ENCODE measurements at regions not wholly inside any gene's neighbourhood (a gene's known extent, or its start where the extent isn't known, plus 50 kb on each side); places are given as distances from the start of the nearest gene placed in this dataset.
"Not testable (repeated sequence)": the region's sequence is repeated elsewhere in the genome, so short reads cannot be mapped to it uniquely, and the experiment has no call there.

- no peak for DNase-seq
Measured at GRCh38 chr6:15922510-15923250, 206.2 kb upstream of the MYLIP start.

- no peak for DNase-seq
Measured at GRCh38 chr6:15921243-15921642, 207.6 kb upstream of the MYLIP start.

DNA sequence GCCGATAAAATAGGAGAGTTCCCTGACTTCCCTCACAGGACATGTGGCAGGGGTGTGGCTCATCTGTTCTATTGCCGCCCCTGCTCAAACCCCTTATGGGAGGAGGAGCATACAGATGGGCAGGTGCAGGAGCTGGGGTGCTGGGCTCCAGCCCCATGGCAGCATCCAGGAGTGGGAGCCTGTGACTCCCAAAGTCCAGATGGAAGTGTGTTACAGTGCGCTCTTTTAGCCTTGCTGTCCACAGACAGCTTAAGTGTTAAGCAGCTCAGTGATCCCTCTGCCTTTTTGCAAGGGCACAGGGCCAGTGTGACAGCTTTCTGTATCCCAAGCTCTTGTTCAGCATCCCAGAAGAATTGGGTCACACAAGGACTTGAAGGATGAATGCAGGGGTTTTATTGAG, 212.3 kb upstream of the MYLIP start:
- no peak for DNase-seq

- DNase-seq: no peak
Measured at GRCh38 chr6:15915508-15916178, 213.2 kb upstream of the MYLIP start.

DNA sequence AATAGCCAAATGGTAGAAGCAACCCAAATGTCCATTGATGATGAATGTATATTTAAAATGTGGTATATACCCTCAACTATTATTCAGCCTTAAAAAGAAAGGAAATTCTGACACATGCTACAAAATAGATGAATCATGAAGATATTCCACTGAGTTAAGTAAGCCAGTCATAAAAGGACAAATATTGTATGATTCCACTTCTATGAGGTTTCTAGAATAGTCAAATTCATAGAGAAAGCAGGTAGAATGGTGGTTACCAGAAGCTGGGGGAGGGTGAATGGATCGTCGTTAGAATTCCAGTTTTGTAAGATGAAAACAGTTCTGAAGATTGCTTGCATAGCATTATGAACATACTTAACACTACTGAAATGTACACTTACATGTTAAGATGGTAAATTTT, 214.3 kb upstream of the MYLIP start:
- DNase-seq: peak in 1 of 5 experiments; percentile 41

- DNase-seq: no peak
Measured at GRCh38 chr6:15913573-15913972, 215.3 kb upstream of the MYLIP start.

GRCh38 chr6:15912505-15913400, 216.1 kb upstream of the MYLIP start:
- DNase-seq: no peak

GRCh38 chr6:15911753-15912504, 217.0 kb upstream of the MYLIP start:
- peak in 1 of 5 experiments; percentile 54 for DNase-seq

GRCh38 chr6:15909290-15910070, 219.4 kb upstream of the MYLIP start:
- DNase-seq: no peak

GRCh38 chr6:15908871-15909270, 220.0 kb upstream of the MYLIP start:
- no peak for DNase-seq

GRCh38 chr6:15907914-15908518, 220.9 kb upstream of the MYLIP start:
- DNase-seq: no peak

DNA sequence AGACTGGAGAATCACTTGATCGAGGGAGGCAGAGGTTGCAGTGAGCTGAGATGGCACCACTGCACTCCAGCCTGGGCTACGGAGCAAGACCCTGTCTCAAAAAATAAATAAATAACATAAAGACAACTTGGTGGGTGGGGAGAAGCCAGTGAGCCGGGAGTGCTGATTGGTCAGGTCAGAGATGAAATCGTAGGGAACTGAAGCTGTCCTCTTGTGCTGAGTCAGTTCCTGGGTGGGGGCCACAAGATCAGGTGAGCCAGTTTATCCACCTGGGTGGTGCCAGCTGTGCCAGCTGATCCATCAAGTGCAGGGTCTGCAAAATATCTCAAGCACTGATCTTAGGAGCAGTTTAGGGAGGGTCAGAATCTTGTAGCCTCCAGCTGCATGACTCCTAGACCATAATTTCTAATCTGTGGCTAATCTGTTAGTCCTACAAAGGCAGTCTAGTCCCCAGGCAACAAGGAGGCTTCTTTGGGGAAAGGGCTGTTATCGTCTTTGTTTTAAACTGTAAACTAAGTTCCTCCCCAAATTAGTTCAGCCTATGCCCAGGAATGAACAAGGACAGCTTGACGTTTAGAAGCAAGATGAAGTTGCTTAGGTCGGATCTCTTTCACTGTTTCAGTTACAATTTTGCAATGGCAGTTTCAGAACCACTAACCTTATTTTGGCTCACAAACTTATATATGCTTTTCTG, 221.5 kb upstream of the MYLIP start:
- DNase-seq: not testable (repeated sequence)

GRCh38 chr6:15906420-15907016, 222.4 kb upstream of the MYLIP start:
- DNase-seq: no peak

GRCh38 chr6:15905488-15906419, 223.1 kb upstream of the MYLIP start:
- no peak for DNase-seq

- DNase-seq: no peak
Measured at GRCh38 chr6:15904651-15905376, 224.1 kb upstream of the MYLIP start.

GRCh38 chr6:15901141-15902115, 227.5 kb upstream of the MYLIP start:
- DNase-seq: peak in 1 of 5 experiments; percentile 95

DNA sequence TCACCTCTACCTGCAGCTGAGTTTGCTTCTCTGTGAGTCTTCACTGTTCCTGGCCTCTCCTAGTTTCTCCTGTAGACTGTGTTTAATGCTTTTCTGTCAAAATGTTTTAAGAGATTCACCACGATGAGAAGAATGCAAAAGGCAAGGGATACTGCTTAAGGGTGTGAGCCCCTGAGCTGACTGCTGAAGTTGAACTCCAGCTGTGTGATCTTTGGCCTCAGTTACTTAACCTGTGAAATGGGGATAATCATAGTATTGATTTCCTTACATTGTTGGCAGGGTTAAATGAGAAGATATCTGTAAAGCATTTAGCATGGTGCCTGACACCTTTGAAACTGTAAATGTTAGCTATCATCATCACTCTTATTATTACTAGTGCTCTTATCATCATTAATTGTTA, 230.2 kb upstream of the MYLIP start:
- DNase-seq: no peak
